HG03571 (cell line): ENCODE measurements at regions not wholly inside any gene's neighbourhood (a gene's known extent, or its start where the extent isn't known, plus 50 kb on each side); places are given as distances from the start of the nearest gene placed in this dataset.

Experiments used
- ATAC-seq: cut with Tn5 transposase; IDR thresholded peaks from one replicate; pipeline ENCODE4 v1.9.1; 2021; ENCODE audit not compliant: unreplicated experiment

DNA sequence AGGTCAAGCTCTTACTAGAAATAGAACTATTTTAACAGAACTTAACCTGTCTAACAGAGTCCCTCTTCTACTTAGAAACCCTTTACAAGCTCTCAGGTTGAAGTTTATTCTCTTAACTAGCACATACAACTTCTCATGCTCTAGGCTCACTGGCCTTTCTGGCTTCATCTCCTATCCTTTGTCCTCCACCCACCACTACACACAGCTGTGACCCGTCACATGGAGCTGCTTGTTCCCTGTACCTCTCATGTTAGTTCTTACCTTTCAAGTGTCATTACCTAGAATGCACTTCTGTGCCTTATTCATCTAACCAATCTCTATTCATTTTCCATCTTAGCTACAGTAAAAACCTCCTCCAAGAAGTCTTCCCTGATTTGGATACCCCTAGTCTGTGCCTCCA lies 89.4 kb upstream of the APC start:
- ATAC-seq, result no peak

DNA sequence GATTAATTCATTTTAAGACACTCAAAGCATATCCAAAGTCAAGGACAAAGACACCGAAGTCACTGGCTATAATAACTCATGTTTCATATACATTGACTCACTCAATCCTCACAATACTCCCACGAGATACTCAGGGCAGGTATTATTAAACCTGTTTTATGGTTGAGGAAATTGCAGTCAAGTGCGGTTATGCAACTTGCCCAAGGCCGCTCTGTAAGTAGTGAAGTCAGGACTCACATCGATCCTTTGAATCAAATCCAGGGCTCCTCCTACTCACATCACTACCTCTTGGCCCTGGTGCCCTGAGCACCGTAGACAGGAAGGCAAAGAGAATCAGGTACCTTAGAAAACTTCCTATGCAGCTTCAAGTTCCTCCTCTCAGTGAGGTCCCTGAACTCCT lies 87.8 kb upstream of the APC start:
- ATAC-seq, result no peak

DNA sequence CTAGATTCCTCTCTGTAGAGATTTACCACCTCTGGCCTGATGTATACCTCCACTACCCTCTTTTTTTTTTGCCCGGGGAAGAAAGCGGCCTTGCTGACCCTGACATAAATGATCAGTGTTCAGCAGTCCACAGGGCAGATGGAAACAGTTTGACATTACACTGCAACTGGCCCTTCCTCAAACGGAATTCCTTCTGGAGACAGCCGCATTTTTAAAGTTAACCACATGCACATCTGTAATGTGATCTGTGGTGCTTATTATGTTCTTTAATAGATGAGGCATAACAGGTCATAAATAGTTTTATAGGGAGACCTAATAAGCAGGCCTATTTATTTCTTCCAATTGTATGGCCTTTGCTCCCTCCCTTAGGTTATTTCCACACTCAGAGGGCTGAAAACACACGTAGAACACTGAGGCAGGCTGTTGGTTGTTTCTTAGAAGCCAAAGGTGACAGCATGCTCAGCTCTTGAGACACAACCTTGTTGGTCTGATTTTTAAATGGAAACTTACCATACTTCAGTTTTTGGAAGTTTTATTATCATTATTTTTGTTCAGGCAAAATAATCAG lies 84.0 kb upstream of the APC start:
- ATAC-seq, result no peak

- no peak for ATAC-seq
These were observed 82.2 kb upstream of the APC start for GRCh38 chr5:112655513-112655912.

DNA sequence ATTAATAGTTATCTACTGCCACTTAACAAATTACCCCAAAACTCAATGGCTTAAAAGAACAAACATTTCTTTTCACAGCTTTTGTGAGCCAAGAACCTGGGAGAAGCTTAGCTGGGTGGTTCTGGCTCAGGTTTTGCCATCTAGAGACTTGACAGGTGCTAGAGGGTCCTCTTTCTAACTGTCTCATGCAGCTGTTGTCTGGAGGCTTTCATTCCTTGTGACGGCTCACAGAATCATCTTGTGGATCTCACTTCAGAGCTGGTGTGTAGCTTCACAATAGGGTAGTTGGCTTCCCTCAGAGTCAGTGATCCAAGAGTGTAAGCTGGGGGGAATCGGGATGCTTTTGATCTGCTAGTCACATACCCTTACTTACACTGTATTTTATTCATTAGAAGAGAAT lies 81.2 kb upstream of the APC start:
- no peak for ATAC-seq

DNA sequence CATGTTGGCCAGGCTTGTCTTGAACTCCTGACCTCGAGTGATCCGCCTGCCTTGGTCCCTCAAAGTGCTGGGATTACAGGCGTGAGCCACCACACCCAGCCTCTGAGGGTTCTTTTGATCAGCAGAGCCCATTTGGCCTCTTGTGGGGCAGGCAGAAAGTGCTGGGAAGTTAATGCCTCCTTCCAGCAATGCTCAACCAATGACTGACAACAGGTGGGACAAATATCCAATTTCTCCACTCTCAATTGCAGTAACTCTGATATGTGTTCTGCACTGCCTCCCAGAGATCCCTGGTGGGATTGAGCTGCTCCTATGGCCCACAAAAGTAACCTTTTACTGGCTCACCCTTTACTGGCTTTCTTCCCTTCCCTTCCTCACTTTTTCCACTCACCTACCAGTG lies 79.9 kb upstream of the APC start:
- no peak for ATAC-seq

- no peak for ATAC-seq
These were observed 77.3 kb upstream of the APC start for GRCh38 chr5:112660359-112660758.

DNA sequence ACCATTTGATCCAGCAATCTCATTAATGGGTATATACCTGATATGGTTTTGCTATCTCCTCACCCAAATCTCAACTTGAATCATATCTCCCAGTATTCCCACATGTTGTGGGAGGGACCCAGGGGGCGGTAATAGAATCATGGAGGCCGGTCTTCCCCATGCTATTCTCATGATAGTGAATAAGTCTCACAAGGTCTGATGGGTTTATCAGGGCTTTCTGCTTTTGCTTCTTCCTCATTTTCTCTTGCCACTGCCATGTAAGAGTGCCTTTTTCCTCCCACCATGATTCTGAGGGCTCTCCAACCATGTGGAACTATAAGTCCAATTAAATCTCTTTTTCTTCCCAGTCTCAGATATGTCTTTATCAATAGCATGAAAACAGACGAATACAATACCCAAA lies 74.5 kb upstream of the APC start:
- ATAC-seq, result no peak

GRCh38 chr5:112668016-112668415 lies 69.7 kb upstream of the APC start:
- ATAC-seq, result no peak

DNA sequence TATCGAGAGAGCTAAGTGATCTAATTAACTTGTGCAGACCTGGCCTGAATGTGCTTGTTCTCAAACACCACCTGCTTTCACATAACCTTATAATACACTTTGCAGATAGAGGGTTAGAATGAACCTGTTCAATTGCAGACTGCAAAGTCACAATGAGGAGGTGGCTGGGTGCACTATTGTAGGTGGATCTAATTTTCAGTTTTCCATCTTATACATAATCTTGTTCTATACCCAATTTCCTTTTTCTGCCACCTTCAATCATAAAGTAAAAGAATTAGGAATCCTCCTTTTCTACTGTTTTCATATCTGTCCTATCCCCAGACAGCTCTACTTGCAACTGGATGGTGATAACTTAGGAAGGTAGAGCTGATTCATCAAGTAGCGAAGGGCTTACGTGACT lies 68.8 kb upstream of the APC start:
- ATAC-seq, result no peak

DNA sequence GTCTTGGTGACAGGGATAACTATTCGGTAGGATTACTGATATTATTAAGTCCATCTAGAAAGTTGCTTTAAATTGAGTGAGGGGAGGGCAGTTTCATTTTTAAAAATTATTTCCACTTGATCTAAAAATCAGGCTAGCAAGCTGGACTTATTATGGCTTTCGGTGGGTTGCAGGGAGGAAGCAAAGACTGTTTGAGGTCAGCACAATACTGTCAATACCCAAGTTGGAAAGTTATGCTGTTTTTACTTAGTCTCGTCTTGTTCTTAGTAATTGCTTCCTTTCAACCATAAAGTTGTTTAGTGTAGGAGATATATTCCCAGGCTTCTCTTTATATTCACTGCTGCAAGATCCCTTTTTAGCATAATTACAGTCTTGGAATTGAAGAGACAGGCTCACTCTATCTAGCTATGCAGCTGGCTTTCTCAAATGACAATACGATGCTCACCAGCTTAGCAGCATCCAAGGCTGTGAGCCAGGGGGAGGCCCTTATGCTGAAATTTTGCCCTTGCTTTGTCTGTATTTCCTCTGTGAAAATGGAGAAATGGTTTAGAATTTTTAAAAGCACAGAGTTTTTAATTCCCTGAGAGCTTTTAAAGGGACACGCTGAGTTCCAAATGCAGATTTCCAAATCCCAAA lies 68.2 kb upstream of the APC start:
- no peak for ATAC-seq

DNA sequence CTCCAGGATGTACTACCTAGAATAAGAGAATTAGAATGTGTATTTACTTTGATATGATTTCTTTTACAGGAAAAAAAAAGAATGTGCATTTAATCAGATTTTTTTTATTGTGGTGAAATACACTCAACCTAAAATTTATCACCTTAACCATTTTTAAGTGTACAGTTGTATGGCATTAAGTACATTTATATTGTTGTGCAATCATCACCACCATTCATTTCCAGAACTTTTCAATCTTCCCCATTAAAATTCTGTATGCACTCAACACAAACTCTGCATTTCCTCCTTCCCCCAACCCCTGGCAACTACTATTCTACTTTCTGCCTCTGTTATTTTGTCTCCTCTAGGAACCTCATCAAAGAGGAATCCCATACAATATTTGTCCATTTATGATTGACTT lies 66.0 kb upstream of the APC start:
- ATAC-seq, result no peak

DNA sequence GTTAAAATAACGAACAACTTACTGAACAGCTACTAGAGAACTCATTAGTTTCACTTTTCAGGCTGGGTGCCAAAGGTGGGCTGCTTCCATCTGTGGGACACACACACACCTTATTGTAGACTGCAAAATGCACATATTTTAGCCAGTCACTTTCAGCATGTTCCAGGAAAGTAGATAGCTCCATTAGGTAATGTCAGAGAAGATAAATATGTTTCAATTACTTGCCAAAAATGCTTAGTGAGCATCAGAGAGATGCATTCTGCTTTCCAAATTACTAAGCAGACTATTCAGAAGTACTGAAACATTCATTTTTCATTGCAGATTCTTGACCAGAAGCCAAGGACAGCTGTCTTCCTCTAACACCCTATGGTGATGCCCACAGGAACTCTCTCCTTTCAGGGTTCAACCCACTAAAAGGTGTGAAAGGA lies 56.2 kb upstream of the APC start:
- ATAC-seq, result no peak

GRCh38 chr5:112682621-112683061 lies 55.0 kb upstream of the APC start:
- ATAC-seq, result no peak

- no peak for ATAC-seq
These were observed 53.6 kb upstream of the APC start for GRCh38 chr5:112684121-112684520.

DNA sequence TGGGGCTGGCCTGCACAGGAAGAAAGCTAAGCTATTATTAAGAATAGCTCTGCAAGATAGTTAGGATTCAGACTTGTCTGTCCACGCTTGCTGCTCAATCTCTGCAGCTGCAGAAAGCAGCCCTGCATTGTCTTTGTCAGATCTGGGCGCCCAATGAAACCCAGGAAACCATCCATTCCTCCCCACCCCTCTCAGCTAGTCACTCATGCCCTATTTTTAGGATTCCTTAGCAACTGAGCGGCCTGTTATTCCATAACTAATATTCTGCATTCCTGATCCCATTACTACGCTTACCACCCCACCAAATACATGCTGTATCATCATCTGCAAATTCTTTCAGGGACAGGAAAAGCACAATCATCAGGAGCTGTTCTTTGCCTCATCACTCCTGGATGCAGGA lies 52.9 kb upstream of the APC start:
- ATAC-seq, result no peak

- no peak for ATAC-seq
These were observed 52.3 kb upstream of the APC start for GRCh38 chr5:112685386-112685785.

GRCh38 chr5:112685931-112686330 lies 51.8 kb upstream of the APC start:
- no peak for ATAC-seq

DNA sequence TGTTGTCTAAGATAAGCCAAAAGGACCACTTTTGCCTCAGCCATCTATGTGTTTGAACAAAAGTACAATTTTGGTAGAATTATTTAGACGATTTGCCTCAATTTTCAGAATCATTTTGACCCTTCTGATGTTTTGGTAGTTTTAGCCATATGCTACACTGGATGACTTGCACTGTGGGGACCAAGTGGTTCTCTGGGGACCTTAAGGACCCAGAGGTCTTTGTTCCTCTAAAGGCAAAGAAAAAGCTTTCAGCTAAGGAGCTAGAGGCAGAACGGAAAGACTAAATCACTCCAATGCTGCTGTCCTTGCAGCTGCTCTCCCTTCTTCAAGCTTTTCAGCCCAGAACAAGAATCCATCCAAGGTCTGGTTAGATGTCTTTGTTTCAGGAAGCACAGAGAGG lies 51.0 kb upstream of the APC start:
- no peak for ATAC-seq

DNA sequence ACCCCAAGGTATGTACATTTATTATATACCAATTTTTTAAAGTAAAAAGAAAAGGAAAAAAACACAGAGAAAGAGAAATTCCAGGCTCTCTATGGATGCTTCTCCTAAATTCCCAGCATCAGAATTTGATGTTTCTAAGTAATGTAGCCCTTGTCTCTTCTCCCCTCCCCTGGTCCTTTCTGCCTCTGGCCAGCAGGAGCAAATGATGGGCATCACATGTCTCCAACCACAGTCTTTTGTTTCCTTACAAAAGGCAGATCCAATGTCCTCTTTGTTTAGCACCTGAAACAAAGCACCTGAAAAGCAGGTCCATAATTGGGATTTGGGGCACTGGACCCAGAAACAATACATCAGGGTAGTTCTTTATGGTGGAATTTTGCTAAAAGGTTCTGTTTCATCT lies 50.4 kb upstream of the APC start:
- no peak for ATAC-seq
